NCI-H748 (cell line): ENCODE measurements at regions not wholly inside any gene's neighbourhood (a gene's known extent, or its start where the extent isn't known, plus 50 kb on each side); places are given as distances from the start of the nearest gene placed in this dataset.
A peak's percentile ranks its signal among the peaks of the same experiment; 100 is the strongest.

Experiments used
- DNase-seq: peaks from one replicate; lab custom pipeline; 2025; ENCODE audit not compliant: unreplicated experiment; lab: John Stamatoyannopoulos, UW

DNA sequence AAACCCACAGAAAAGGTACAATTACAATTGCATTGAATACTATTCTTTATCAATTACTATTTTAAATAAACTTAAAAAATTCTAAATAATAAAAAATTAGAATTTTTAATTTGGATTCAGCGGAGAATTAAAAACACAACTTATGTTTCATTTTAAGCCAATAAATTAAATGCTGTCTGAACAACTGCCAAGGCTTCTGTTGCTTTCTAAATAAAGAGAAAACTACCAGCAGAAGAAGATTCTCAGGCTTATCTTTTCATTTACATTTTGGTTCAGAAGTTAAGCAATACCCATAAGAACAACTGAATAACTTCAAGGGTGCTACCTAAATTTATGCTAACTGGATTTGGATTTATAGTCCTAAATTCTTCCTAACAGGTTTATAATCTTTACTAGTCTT is 150.0 kb upstream of the FTMT start:
- no peak for DNase-seq

GRCh38 chr5:121702682-121703081 is 149.0 kb upstream of the FTMT start:
- no peak for DNase-seq

DNA sequence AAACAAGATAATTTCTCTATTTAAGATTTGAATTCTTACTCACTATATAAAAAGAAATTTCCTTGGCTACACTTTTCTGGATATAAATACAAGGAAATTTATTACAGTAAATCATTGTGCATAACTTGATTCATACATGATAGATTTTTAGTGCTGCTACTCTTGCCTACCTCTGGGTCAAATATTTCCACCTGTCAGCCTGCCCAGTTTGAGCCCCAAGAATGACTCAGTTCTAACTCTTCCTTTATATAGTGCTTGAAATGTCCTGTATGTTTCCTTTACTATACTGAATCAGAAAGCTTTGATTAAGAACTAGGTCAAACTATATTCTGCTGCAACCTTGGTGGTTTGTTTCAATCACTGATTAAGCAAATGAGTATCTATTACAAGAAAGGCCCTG is 147.4 kb upstream of the FTMT start:
- DNase-seq, result no peak

DNA sequence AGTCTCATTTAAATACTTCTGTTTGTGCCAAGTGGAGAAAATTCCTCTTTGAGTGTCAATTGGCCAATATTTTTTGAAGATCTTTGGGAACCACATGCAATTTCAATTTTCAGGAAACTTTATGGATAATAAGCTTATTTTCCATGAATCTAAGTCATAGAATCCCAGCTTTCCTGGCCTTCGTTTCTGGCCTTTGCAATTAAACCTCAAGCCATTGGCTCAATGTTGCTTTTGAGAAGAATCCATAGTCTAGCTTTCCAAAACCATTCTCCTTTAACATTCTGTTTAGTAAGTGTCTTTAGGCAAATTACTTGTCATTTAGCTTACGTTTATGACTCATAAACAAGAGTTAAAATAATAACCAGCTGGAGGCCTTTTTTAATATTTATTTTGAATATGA is 145.0 kb upstream of the FTMT start:
- no peak for DNase-seq

DNA sequence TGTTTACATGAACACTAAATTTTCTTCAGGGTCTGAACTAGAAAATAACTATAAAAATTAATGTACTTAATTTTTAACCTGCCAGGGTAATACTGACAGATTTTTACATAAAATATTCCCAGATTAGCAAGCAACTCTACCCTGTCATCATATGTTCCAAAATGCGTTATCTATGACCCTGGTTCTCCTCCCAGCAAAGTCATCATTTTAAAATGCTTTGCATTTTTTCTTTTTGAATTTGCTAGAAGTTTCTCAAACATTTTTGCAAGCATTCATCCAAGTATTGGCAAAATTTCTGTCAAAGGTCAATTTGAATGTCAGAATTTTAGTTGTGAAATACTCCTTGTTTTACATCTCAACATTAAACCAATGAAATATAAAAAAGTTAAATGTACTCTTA is 144.5 kb upstream of the FTMT start:
- DNase-seq, result no peak

GRCh38 chr5:121711416-121711815 is 140.3 kb upstream of the FTMT start:
- DNase-seq, result no peak

GRCh38 chr5:121719255-121719654 is 132.4 kb upstream of the FTMT start:
- DNase-seq, result no peak

DNA sequence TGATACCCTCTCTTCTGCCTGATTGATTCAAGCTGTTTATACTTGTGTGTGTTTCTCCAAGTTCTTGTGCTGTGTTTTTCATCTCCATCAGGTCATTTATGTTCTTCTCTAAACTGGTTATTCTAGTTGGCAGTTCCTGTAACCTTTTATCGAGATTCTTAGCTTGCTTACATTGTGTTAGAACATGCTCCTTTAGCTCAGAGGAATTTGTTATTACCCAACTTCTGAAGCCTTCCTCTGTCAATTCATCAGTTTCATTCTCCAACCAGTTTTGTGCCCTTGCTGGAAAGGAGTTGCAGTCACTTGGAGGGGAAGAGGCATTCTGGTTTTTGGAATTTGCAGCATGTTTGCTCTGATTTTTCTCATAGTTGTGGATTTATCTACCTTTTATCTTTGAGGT is 126.2 kb upstream of the FTMT start:
- DNase-seq, result no peak

DNA sequence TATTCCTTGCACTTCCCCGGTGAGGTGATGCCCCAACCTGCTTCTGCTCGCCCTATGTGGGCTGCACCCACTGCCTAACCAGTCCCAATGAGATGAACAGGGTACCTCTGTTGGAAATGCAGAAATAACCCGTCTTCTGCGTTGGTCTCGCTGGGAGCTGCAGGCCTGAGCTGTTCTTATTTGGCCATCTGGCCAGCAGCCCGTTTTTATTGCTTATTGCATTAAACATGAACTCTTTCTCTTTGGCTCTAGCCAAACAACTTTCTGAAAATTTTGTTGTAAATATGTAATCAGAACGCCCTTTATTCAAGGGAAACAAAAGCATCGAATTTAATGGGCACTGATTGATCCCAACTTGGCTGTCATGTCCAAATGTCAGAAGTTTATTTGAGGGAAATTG is 124.7 kb upstream of the FTMT start:
- no peak for DNase-seq

GRCh38 chr5:121731377-121731776 is 120.3 kb upstream of the FTMT start:
- DNase-seq, result no peak

- DNase-seq, result no peak
Measured at GRCh38 chr5:121735618-121736017, 116.1 kb upstream of the FTMT start.

DNA sequence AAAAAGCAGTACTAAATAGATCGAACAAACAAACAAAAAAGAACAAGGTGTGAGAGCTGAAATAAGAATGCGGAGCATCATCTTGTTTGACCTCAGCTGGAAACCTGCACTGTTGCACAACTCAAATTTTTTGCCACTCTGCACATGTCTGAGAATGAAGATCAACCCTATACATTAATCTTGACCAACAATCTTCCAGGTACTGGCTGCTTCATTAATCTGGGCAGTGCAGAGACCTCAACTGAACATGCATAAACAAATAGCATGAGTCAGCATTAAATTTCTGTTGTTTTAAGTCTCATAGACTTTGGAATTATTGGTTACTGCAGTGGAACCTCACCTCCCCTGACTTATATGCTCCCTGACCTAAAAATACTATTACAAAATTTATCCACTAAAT is 114.6 kb upstream of the FTMT start:
- no peak for DNase-seq

DNA sequence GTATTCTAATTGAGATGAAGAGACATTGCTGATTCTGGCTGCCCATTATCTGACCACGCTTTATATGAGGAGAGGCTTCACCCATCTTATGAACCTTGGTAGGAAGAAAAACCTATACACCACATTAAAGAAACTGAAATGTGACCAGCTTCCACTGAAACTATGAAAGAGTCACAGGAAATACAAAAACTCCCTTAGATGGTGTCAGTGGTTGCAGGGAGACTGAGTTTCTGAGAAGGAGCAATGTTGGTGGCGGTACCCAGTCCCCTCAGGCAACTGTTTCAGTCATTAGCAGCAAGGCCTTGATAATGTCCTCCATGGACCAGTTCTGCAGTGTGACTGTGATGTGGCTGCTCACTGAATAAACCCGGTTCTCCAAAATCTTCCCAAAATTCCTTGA is 110.5 kb upstream of the FTMT start:
- DNase-seq, result no peak

DNA sequence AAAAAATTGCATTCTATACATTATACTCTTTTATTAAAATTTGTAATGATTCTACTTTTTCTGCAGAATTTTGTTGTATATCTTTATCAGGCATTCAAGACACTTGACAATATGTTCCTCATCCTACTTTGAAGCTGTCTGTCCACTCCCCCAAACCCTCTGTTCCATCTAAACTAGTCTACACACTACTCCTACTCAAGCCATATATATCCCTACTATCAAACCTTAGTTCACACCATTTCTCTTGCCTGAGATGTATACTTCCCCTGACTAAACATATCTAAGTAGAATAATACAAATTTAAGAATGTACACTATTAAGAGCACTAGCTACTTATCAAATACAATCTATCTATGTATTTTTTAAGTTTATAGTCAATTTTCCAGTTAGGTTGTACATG is 107.1 kb upstream of the FTMT start:
- DNase-seq, result no peak

DNA sequence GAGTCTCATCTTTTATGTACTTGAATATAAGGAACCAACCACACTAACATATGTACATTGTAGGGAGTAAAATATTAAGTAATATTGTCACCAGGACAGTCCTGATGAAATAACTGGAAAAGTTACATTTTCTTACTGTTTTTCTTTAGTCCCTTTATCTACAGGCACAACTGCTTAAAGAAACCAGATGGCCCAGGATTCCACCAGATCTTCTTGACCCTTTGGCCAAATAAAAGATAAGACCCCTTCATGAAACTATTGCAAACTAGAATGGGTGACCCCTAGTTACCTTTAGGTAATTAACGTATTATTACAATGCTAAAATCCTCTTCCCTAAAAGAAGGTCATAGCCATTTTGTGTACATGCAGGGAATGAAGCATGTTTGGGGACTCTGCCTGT is 106.3 kb upstream of the FTMT start:
- no peak for DNase-seq

DNA sequence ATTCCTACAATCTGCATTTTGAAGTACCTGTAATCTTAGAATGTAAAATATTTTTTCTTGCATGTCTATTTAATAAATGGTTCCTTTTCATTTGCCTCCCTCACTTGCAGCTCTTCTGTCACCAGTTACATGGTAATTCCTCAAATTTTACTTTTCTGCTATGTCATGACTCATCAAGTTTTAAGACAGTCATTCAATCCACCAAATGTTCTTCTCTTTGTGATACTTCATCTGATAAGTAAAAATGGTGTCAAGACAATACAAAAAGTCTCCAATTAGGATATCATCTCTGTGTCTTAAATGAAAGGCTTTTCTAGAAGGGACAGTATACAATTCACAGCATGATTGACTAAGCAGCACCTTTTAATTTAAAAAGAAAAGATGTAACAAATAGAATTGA is 104.9 kb upstream of the FTMT start:
- no peak for DNase-seq

DNA sequence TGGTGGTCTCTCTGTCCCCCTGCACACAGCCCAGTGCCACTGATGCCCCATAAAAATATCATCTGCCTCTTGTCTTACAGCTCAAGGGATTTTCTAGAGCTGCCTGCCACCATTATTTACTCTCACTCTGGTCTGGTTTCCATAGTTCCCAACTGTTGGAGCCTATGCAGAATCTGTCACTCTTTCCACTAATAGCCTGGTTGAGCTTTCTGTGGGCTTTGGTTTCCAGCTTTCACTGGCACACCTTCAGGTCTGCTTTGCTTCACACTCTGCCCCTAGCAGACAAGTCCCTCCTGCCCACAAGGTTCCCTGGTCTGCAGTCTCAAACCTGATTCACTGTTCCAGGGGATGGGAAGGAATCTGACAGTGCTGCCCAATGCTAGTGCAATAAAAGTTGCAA is 103.0 kb upstream of the FTMT start:
- DNase-seq, result peak; percentile 6

DNA sequence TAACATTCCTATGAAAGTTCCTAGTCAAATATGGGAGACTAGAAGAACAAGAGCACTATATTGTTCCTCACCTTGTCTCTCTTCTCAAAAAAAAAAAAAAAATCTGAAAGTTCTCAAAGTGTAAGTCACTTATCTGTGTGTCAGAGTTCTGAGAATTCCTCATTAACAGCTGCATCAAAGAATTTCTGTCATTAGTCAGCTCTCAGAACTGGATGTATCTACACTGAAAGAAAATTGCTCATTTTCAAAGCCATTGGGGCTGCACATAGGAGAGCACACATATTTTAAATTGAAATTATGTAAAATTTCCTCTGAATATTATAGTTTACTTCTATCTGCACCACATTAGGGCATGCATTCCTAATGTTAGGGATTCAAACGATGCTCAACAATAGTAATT is 99.5 kb upstream of the FTMT start:
- no peak for DNase-seq

DNA sequence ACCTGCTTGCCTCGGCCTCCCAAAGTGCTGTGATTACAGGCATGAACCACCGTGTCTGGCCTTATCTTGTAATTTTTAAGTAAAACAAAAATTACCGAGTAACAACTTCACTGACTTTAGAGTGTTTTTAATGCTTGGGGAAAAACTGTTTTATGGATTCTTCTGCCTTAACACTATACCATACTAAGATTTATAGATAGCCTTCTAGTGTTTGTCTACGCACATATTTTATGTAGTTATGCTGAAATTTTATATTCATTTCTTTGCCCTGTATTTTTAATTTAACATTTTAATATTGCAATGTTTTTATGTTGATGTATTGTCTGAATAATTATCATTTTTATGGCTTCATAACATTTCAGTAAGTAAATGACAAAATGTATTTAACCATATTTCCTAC is 96.4 kb upstream of the FTMT start:
- no peak for DNase-seq

DNA sequence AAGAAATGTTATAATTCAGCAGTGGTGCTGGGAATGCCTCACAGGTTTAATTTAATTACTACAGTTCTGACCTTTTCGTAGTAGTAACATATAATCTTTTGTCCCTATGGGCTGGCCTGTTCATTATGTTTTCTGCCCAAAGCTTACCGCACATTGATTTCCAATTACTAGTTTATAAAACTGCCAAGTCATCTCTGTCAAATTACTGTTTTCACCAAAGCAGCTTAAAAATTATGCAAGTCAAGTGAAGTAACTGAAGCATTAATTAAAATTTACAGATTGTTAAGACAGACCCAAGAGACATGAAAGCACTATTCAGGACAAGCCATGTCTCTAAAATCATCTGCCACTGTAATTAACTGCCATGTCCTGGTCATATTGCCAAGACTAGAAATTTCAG is 93.9 kb upstream of the FTMT start:
- DNase-seq, result no peak

- DNase-seq, result no peak
Measured at GRCh38 chr5:121758615-121759014, 93.1 kb upstream of the FTMT start.

DNA sequence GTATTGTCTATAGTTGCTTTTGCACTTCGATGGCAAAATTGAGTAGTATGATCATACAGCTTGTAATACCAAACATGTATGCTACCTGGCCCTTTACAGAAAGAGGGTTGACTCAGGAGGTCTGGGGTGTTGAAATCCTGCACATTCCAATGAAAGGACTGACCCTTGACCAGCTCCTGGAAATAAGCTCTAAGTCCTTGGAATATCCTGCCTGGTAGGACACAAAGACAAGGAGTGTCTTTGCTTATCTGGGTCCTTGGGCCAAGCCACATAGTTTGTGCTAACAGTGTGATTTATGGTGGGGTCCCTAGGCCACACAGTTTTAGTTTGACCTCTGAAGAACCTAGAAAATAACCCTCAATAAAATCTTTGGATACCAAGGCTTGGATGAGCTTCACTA is 89.3 kb upstream of the FTMT start:
- no peak for DNase-seq

DNA sequence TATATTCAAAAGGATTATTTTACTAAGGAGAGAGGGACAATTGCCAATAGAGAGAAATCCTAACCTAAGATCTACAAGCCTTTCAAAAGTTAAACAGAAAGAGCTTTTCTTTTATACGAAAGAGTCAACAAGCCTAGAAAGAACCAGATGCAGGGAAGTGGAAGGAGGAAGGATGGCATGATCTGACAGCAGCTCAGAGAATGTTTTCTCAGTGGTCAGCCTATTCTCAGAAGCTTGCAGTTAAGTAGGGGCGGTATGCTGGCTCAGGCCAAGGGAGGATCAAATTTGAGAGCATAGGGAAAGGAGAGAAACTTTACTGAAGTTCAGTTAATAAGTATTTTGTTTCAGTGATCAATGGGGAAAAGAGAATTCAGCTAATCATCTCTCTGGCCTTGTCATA is 88.0 kb upstream of the FTMT start:
- DNase-seq, result no peak

DNA sequence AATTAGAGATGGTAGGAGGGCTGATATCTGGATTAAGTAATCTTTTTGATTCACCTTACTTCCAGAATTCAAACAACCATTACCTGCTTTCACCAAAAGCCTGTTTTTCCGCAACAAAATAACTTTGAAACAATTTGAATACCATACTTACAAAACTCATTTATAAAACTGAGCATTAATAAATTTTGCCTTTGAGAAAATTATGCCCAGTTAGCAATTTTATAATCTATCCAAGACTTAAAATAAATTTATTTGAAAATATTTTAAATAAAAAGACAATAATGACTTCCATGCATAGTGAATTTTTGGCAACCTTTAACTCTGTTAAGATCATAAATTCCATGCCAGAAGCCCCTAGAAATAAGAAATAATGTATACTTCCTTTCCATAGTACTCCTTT is 71.3 kb upstream of the FTMT start:
- no peak for DNase-seq
